Adrenal gland (tissue), 5 donors: ENCODE measurements at regions not wholly inside any gene's neighbourhood (a gene's known extent, or its start where the extent isn't known, plus 50 kb on each side); places are given as distances from the start of the nearest gene placed in this dataset.

Experiments
- CTCF ChIP-seq, 6 experiments: fragments of 450-650 bp in 4 of 6; fragments of 200-600 bp in 2 of 6; sonication (generic) in 1 of 6; IDR thresholded peaks; 1 replicate in 5 of 6; 2 replicates in 1 of 6; pipeline versions ENCODE4 v1.5.1 to v1.8.0; 2016 to 2021; ENCODE audit warnings: antibody characterized with exemption in 6 of 6, mild to moderate bottlenecking in 2 of 6, moderate library complexity in 1 of 6
- POLR2A ChIP-seq, 2 donors: fragments of 450-650 bp; IDR thresholded peaks; one replicate each; pipeline ENCODE4 v1.6.1; 2017; ENCODE audit warnings: antibody characterized with exemption in 2 of 2, mild to moderate bottlenecking in 2 of 2, moderate library complexity in 1 of 2
- donor health status: DM: no; HTN: no; CAD: no.

DNA sequence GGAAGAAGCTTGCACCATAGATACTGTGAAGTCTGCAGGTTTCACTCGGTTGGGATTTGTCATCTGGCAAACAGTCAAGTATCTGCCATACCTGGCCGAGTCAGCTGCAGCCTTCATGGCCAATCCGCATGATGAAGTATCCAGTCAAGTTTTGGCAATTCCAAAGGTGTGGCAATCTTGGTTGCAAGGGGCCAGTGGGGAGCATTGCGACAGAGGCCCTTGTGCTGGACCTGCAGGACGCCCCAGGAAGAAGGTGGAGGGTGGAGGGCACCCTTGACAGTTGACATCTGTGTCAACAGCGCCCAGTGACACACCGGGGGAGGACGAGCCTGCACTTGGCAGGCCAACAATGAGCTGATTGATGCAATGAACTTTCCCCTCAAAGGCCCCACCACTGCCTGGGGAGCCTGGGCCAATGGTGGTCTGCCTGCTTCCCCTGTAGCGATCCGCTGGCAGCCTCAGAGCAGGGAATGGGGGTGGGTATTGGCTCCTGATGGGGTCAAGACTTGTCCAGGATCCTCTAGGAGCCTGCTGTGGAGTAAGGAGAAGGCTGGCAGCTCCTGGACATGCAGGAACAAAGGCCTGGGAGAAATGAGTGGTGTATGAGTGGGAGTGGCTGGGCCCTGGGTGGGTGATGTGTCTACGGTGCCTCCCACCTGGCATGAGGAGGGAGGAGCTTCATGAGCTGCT, 122.8 kb upstream of the PITX1 start:
- TF ChIP-seq CTCF (IDR thresholded peaks at IDR 0.05), result no peak
- no peak for TF ChIP-seq POLR2A (IDR thresholded peaks at IDR 0.05)
